HepG2 (cell line): ENCODE measurements at regions not wholly inside any gene's neighbourhood (a gene's known extent, or its start where the extent isn't known, plus 50 kb on each side); places are given as distances from the start of the nearest gene placed in this dataset.

Experiments
- ATAC-seq: fragments of 200-7000 bp; cut with Tn5 transposase; 3 replicates; pipeline ENCODE4 v1.9.1; 2020; ENCODE audit warnings: mild to moderate bottlenecking, moderate library complexity
- BruUV-seq: library from RNA; stranded (reverse); fragments of 400-500 nt; replicated peaks from 2 replicates; lab custom pipeline; 2021; lab: Mats Ljungman, UMichigan
- CTCF ChIA-PET: fragments of 300-600 bp; formaldehyde crosslinking; extraction: SDS; loops from one replicate; lab custom pipeline; 2021; ENCODE audit warnings: low total read pairs, inconsistent platforms, low intra/inter-chr PET ratio; lab: Yijun Ruan, JAX
- POLR2A ChIA-PET: fragments of 350-600 bp; sonication (Branson Sonifier 250); formaldehyde crosslinking; loops from one replicate; lab custom pipeline; 2020; ENCODE audit warnings: antibody characterized with exemption, inconsistent platforms; lab: Yijun Ruan, JAX
- DNase-seq: peaks from one replicate; pipeline ENCODE4 v3.0.0-alpha.2; 2015; ENCODE audit warnings: low spot score
- FAIRE-seq: peaks from 3 replicates; lab custom pipeline; 2011; peaks lifted over from hg19 to GRCh38; lab: Jason Lieb, UNC
- H2AFZ ChIP-seq: one replicate; pipeline ENCODE4 v1.6.1; 2011; ENCODE audit warnings: low read length, inconsistent platforms
- H3K27ac ChIP-seq: fragments of 300-600 bp; 3 replicates; pipeline ENCODE4 v1.8.0; 2011; ENCODE audit warnings: mixed run types, mild to moderate bottlenecking, mixed read lengths, low read length, inconsistent platforms; ENCODE audit not compliant: insufficient read depth; ENCODE audit errors: extremely low read length
- H3K27me3 ChIP-seq, 2 experiments: fragments of 200-600 bp in 1 of 2; 2 replicates in 1 of 2; 3 replicates in 1 of 2; pipeline versions ENCODE4 v1.6.0 to v1.8.0; 2011; ENCODE audit warnings: low read length in 2 of 2, mild to moderate bottlenecking in 2 of 2, moderate library complexity in 2 of 2, inconsistent platforms in 1 of 2; ENCODE audit not compliant: insufficient read depth in 2 of 2, control insufficient read depth in 1 of 2
- H3K36me3 ChIP-seq, 2 experiments: fragments of 200-600 bp in 1 of 2; replicated peaks in 1 of 2; 2 replicates in 1 of 2; 3 replicates in 1 of 2; pipeline versions ENCODE4 v1.5.1 to v1.8.0; 2011; ENCODE audit warnings: low read length in 2 of 2, inconsistent platforms in 1 of 2; ENCODE audit not compliant: insufficient read depth in 2 of 2, control insufficient read depth in 1 of 2
- H3K4me1 ChIP-seq: 2 replicates; pipeline ENCODE4 v1.5.1; 2012; ENCODE audit warnings: low read length, inconsistent platforms; ENCODE audit not compliant: insufficient read depth
- H3K4me2 ChIP-seq: 2 replicates; pipeline ENCODE4 v1.6.0; 2011; ENCODE audit warnings: low read depth, low read length, inconsistent platforms
- H3K4me3 ChIP-seq, 3 experiments: fragments of 200-600 bp in 1 of 3; sonication (generic), shearing (Covaris generic) in 1 of 3; replicated peaks in 1 of 3; 2 replicates each; pipeline ENCODE4 v1.5.1; 2011 to 2016; ENCODE audit warnings: low read length in 3 of 3, inconsistent platforms in 2 of 3, low read depth in 2 of 3, mild to moderate bottlenecking in 2 of 3, control low read depth in 1 of 3, mixed read lengths in 1 of 3; ENCODE audit not compliant: insufficient read depth in 1 of 3
- H3K79me2 ChIP-seq: one replicate; pipeline ENCODE4 v1.6.1; 2011; ENCODE audit warnings: low read length, inconsistent platforms; ENCODE audit not compliant: insufficient read depth
- H3K9ac ChIP-seq: 2 replicates; pipeline ENCODE4 v1.6.0; 2011; ENCODE audit warnings: mild to moderate bottlenecking, low read depth, low read length, inconsistent platforms; ENCODE audit not compliant: insufficient read depth
- H3K9me3 ChIP-seq: 2 replicates; pipeline ENCODE4 v1.5.1; 2012; ENCODE audit warnings: mild to moderate bottlenecking, low read length
- H4K20me1 ChIP-seq: 2 replicates; pipeline ENCODE4 v1.6.0; 2011; ENCODE audit warnings: inconsistent platforms, mild to moderate bottlenecking, low read length, moderate library complexity; ENCODE audit not compliant: insufficient read depth
- DNMT3B ChIP-seq: conservative IDR thresholded peaks from 2 replicates; pipeline ENCODE4 v1.6.1; 2016; ENCODE audit warnings: missing biosample characterization, control low read depth
- HNRNPUL1 ChIP-seq: fragments of 200-400 bp; formaldehyde crosslinking; IDR thresholded peaks from 2 replicates; pipeline ENCODE4 v1.6.1; 2017; ENCODE audit warnings: low read depth, mild to moderate bottlenecking, low read length, moderate library complexity
- MAFK ChIP-seq, 2 experiments: IDR thresholded peaks in 1 of 2; conservative IDR thresholded peaks in 1 of 2; 2 replicates each; pipeline ENCODE4 v1.6.1; 2011; ENCODE audit warnings: improper control_type of control experiment in 2 of 2, low read length in 2 of 2
- NFE2L2 ChIP-seq: fragments of 150-350 bp; IDR thresholded peaks from 2 replicates; pipeline ENCODE4 v1.6.1; 2014; ENCODE audit warnings: low read length
- REL ChIP-seq: sonication (generic); formaldehyde crosslinking; conservative IDR thresholded peaks from 2 replicates; pipeline ENCODE4 v1.8.0; 2022; ENCODE audit warnings: mild to moderate bottlenecking, missing genetic modification reagents, moderate library complexity
- SP4 ChIP-seq: sonication (generic); formaldehyde crosslinking; IDR thresholded peaks from 2 replicates; pipeline ENCODE4 v1.8.1; 2023; ENCODE audit warnings: mild to moderate bottlenecking, missing genetic modification reagents
- SRF ChIP-seq: IDR thresholded peaks from 2 replicates; pipeline ENCODE4 v1.6.1; 2011; ENCODE audit warnings: mild to moderate bottlenecking, low read depth, low read length, moderate library complexity
- TBP ChIP-seq: sonication (generic); formaldehyde crosslinking; IDR thresholded peaks from 2 replicates; pipeline ENCODE4 v1.5.0; 2020; ENCODE audit warnings: missing genetic modification reagents
- THAP9 ChIP-seq: sonication (generic); formaldehyde crosslinking; IDR thresholded peaks from 2 replicates; pipeline ENCODE4; 2020; ENCODE audit warnings: missing genetic modification reagents, mild to moderate bottlenecking, borderline replicate concordance
- ZNF205 ChIP-seq: IDR thresholded peaks from 2 replicates; pipeline ENCODE4 v1.6.1; 2018; ENCODE audit warnings: missing biosample characterization, missing genetic modification reagents
- ZNF350 ChIP-seq: sonication (generic); formaldehyde crosslinking; IDR thresholded peaks from 2 replicates; pipeline ENCODE4 v1.4.0; 2020; ENCODE audit warnings: mild to moderate bottlenecking, low read depth, missing genetic modification reagents, borderline replicate concordance
- WGBS: methylation state at CpG from one replicate; pipeline ENCODE4 v1.1.6; 2017; ENCODE audit warnings: low lambda C conversion rate; 5-methylcytosine and 5-hydroxymethylcytosine counted together
- in situ Hi-C: cut with HindIII; loops from 2 replicates; pipeline ENCODE4 v1.10.0; 2017; ENCODE audit warnings: low pct_unique_long_range_greater_than_20kb; ENCODE audit not compliant: extremely low pct_ligation_motif_present
- intact Hi-C: fragments of 100-400 bp; cut with micrococcal nuclease; formaldehyde crosslinking; loops from one replicate; pipeline ENCODE4 v1.10.0; 2022; ENCODE audit not compliant: unreplicated experiment

- Histone ChIP-seq H3K4me1 (no peaks in the 10 kb centered on the region), H2AFZ (no peak overlapping the region), H3K4me2 (no peak overlapping the region), H3K9me3 (peaks cover 59% of the 10 kb centered on the region), H3K4me3 (no peak overlapping the region), H4K20me1 (no peaks in the 10 kb centered on the region), H3K9ac (no peak overlapping the region), H3K27ac (no peak overlapping the region), H3K79me2 (no peaks in the 10 kb centered on the region), H3K27me3 (no peaks in the 10 kb centered on the region), H3K36me3 (no peaks in the 10 kb centered on the region)
- ChIA-PET POLR2A (no interaction called here), CTCF (no interaction called here)
- in situ Hi-C loops, result no loop called here
- no peak for TF ChIP-seq ZNF350 (CRISPR knock-in tag)
- TF ChIP-seq MAFK (conservative IDR thresholded peaks at IDR 0.05 in 1 of 2, IDR thresholded peaks at IDR 0.05 in 1 of 2; ENCODE audit: low read length in 2 of 2), result peak in 1 of 2 experiments; percentile 58; a peak in 2 of 4 replicates
- TF ChIP-seq ZNF205 (CRISPR knock-in tag), result no peak
- no peak for TF ChIP-seq TBP
- DNase-seq (no peak), ATAC-seq (no peak), FAIRE-seq (no peak)
- BruUV-seq, result no TSS peak
- WGBS, result 4% methylated on average over 2 of the region's 2 CpGs
- intact Hi-C loops, result no loop called here
Measured at GRCh38 chr1:82318921-82319320, 518.2 kb downstream of the ADGRL2 start.

DNA sequence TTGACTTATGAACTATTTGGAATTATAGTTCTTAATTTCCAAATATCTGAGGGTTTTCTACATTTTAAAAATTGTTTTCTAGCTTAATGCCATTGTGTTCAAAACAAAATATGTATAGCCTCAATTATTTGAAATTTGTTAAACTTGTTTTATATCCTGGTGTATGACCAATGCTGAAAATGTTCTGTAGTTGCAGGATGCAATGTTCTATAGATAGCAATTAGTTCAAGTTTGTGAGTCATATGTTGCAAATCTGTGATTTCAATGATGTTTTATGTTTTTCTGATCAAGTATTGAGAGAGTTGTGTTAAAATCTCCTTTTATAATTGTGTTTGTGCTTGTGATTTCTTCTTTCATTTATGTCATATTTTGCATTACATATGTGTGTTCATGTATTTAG lies 517.5 kb downstream of the ADGRL2 start:
- Histone ChIP-seq H3K4me2 (no peak overlapping the region), H3K36me3 (no peaks in the 10 kb centered on the region), H2AFZ (no peak overlapping the region), H3K9ac (no peak overlapping the region), H4K20me1 (no peaks in the 10 kb centered on the region), H3K4me1 (no peaks in the 10 kb centered on the region), H3K27ac (no peak overlapping the region), H3K27me3 (no peaks in the 10 kb centered on the region), H3K79me2 (no peaks in the 10 kb centered on the region), H3K4me3 (no peak overlapping the region), H3K9me3 (peaks cover 54% of the 10 kb centered on the region)
- POLR2A ChIA-PET, result no interaction called here
- TF ChIP-seq SP4 (no peak), THAP9 (CRISPR knock-in tag) (no peak), REL (no peak), NFE2L2 (no peak), SRF (no peak), HNRNPUL1 (no peak), DNMT3B (CRISPR knock-in tag) (no peak)
- BruUV-seq, result no TSS peak
- CTCF ChIA-PET, result no interaction called here
- intact Hi-C loops (no loop called here), in situ Hi-C loops (no loop called here)
- FAIRE-seq (no peak), ATAC-seq (no peak), DNase-seq (no peak)
